ENCODE measurements at regions not wholly inside any gene's neighbourhood (a gene's known extent, or its start where the extent isn't known, plus 50 kb on each side); places are given as distances from the start of the nearest gene placed in this dataset.

DNA sequence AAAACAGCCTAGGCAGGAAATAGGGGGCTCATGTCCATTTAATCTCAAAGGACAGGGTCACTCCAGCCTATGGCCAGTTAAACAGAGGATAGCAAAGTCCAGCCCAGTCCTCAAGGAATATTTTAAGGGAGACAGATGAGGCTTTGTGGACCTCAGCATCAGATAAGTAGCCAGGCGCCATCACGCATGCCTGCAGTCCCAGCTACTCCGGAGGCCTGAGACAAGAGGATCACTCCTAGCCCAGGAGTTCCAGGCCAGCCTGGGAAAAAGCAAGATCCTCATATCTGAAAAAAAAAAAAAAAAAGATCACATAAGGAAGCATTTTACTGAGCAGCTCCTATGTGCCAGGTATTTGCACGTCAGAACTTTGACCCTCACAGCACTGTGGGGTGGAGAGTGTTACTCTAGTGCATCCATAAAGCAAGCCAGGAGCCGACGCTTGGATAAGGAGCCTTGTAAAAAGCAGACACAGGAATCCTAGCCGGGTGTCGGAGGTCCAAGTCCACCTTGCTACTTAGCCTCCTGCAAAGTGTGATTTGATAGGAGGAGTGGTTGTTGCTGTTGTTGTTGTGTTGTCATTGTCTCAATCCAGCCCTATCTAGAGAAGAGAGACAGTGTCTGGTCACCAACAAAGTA lies 61.8 kb upstream of the DOCK1 start (continued):
- TF ChIP-seq RFX5 (IDR thresholded peaks at IDR 0.05; ENCODE audit: low read depth, low read length) = no peak
- TF ChIP-seq NFXL1 (IDR thresholded peaks at IDR 0.05; ENCODE audit: borderline replicate concordance) = no peak
- no peak for TF ChIP-seq FOS (IDR thresholded peaks at IDR 0.05; ENCODE audit: borderline replicate concordance, extremely low read depth, insufficient read length)
- no peak for TF ChIP-seq BCLAF1 (IDR thresholded peaks at IDR 0.05)

- Histone ChIP-seq H3K27ac (ENCODE audit: control insufficient read depth, insufficient read depth) (no peak overlapping the region), H3K9me3 (replicated peaks; ENCODE audit: control insufficient read depth, insufficient read depth, low read length) (no peaks in the 10 kb centered on the region), H3K4me3 (no peak overlapping the region), H3K27me3 (replicated peaks in 1 of 2; ENCODE audit: control insufficient read depth in 2 of 2, insufficient read depth in 2 of 2, low read length in 1 of 2) (no peaks in the 10 kb centered on the region), H3K4me2 (ENCODE audit: control insufficient read depth, insufficient read depth) (no peak overlapping the region), H3K9ac (ENCODE audit: control insufficient read depth, insufficient read depth, low read length) (no peak overlapping the region), H3K79me2 (ENCODE audit: control insufficient read depth, insufficient read depth, low read length) (no peaks in the 10 kb centered on the region), H2AFZ (ENCODE audit: control insufficient read depth, low read depth, low read length) (no peak overlapping the region), H3K4me1 (ENCODE audit: control insufficient read depth, insufficient read depth, low read length) (no peaks in the 10 kb centered on the region), H3K36me3 (ENCODE audit: control insufficient read depth in 2 of 2, insufficient read depth in 2 of 2, low read length in 1 of 2) (no peaks in the 10 kb centered on the region), H4K20me1 (ENCODE audit: control insufficient read depth, insufficient read depth) (no peaks in the 10 kb centered on the region)
- ATAC-seq (no peak), FAIRE-seq (no peak), DNase-seq (ENCODE audit: low read depth, low spot score) (no peak)
- SMC1A ChIA-PET (ENCODE audit: uncharacterized antibody, unreplicated experiment) = no interaction called here
- POLR2A ChIA-PET = no interaction called here
- in situ Hi-C loops (cut with MboI) (no loop called here), intact Hi-C loops (cut with micrococcal nuclease; ENCODE audit: unreplicated experiment) (no loop called here)
- RAD21 ChIA-PET (ENCODE audit: unreplicated experiment) = no interaction called here
- 2% methylated on average over 6 of the region's 6 CpGs for WGBS (ENCODE audit: insufficient coverage, insufficient replicate concordance, low lambda C conversion rate, missing lambda C conversion rate)
- no peak for TF ChIP-seq ASH2L (IDR thresholded peaks at IDR 0.05; ENCODE audit: borderline replicate concordance, low read depth)
- BruUV-seq (replicated peaks) = no TSS peak
- CTCF ChIA-PET = no interaction called here
These were observed 60.8 kb upstream of the DOCK1 start for GRCh38 chr10:126844406-126844805.

All from GM12878 (cell line).